Natural killer cell (primary cell): ENCODE measurements at regions not wholly inside any gene's neighbourhood (a gene's known extent, or its start where the extent isn't known, plus 50 kb on each side); places are given as distances from the start of the nearest gene placed in this dataset.

ENCODE experiments used
- ATAC-seq, 3 donors: fragments of 150-1000 bp in 2 of 3; fragments of 200-7000 bp in 1 of 3; cut with Tn5 transposase; 1 replicate in 1 of 3; 2 replicates in 2 of 3; pipeline ENCODE4 v1.10.0; 2021; ENCODE audit warnings: mild to moderate bottlenecking in 2 of 3, moderate library complexity in 2 of 3
- DNase-seq, 2 donors: peaks; one replicate each; pipeline versions ENCODE4 v3.0.0 to v3.0.0-alpha.2; 2013 to 2021; ENCODE audit warnings: mixed read lengths in 1 of 2
- H3K27ac ChIP-seq: one replicate; pipeline ENCODE4 v1.5.1; 2013; ENCODE audit warnings: mild to moderate bottlenecking, low read length
- H3K27me3 ChIP-seq: one replicate; pipeline ENCODE4 v1.6.1; 2013; ENCODE audit warnings: low read length; ENCODE audit not compliant: control insufficient read depth, insufficient read depth
- H3K36me3 ChIP-seq: one replicate; pipeline ENCODE4 v1.6.1; 2013; ENCODE audit warnings: low read length; ENCODE audit not compliant: control insufficient read depth, insufficient read depth
- H3K4me1 ChIP-seq: one replicate; pipeline ENCODE4 v1.6.1; 2013; ENCODE audit warnings: low read length; ENCODE audit not compliant: control insufficient read depth, insufficient read depth
- H3K4me3 ChIP-seq: one replicate; pipeline ENCODE4 v1.5.1; 2013; ENCODE audit warnings: low read length
- H3K9me3 ChIP-seq: one replicate; pipeline ENCODE4 v1.6.1; 2013; ENCODE audit warnings: low read length; ENCODE audit not compliant: control insufficient read depth, insufficient read depth
- H3K27ac Mint-ChIP-seq, 2 donors: one replicate each; pipeline ENCODE4 v1.8.0; 2022; ENCODE audit warnings: mild to moderate bottlenecking in 2 of 2, mixed read lengths in 2 of 2, moderate library complexity in 1 of 2
- H3K27me3 Mint-ChIP-seq, 2 donors: one replicate each; pipeline ENCODE4 v1.8.0; 2022; ENCODE audit warnings: low read depth in 2 of 2, mixed read lengths in 2 of 2
- H3K36me3 Mint-ChIP-seq: one replicate; pipeline ENCODE4 v1.8.0; 2022; ENCODE audit warnings: mixed read lengths
- H3K4me1 Mint-ChIP-seq, 2 donors: one replicate each; pipeline ENCODE4 v1.8.0; 2022; ENCODE audit warnings: mixed read lengths in 2 of 2
- H3K4me3 Mint-ChIP-seq: one replicate; pipeline ENCODE4 v1.8.0; 2022; ENCODE audit warnings: mild to moderate bottlenecking, moderate library complexity, mixed read lengths
- H3K9me3 Mint-ChIP-seq, 2 donors: one replicate each; pipeline ENCODE4 v1.8.0; 2022; ENCODE audit warnings: mixed read lengths in 2 of 2
- CTCF ChIP-seq: fragments of 200-600 bp; IDR thresholded peaks from one replicate; pipeline ENCODE4 v1.8.0; 2022; ENCODE audit warnings: antibody characterized with exemption
- WGBS: methylation state at CpG from one replicate; pipeline ENCODE4 v1.1.7; 2013; ENCODE audit warnings: missing lambda C conversion rate; ENCODE audit not compliant: insufficient coverage; 5-methylcytosine and 5-hydroxymethylcytosine counted together
- intact Hi-C: fragments of 100-400 bp; cut with micrococcal nuclease; formaldehyde crosslinking; loops from one replicate; pipeline ENCODE4 v1.14.2; 2022

- Histone ChIP-seq H3K36me3 (no peaks in the 10 kb centered on the region), H3K27ac (no peak overlapping the region), H3K9me3 (no peaks in the 10 kb centered on the region), H3K4me1 (peaks cover 22% of the 10 kb centered on the region), H3K4me3 (no peak overlapping the region), H3K27me3 (no peaks in the 10 kb centered on the region)
- Mint-ChIP-seq H3K4me1 (peaks cover 12 to 14% of the 10 kb centered on the region in 2 donors), H3K27ac (peak overlapping the region in 1 of 2 donors; percentile 57), H3K27me3 (peaks cover 0 to 2% of the 10 kb centered on the region in 2 donors), H3K9me3 (no peaks in the 10 kb centered on the region), H3K4me3 (no peak overlapping the region), H3K36me3 (no peaks in the 10 kb centered on the region)
- 91% methylated on average over 27 of the region's 27 CpGs for WGBS
- no peak for TF ChIP-seq CTCF
- intact Hi-C loops = loop anchor here (5.0 kb wide), 1 partner anchor 1238 kb away; no protein-coding TSS in a partner anchor
- no peak for DNase-seq
- ATAC-seq = no peak
These were observed 77.1 kb upstream of the PRR5 start for GRCh38 chr22:44624689-44625420.

GRCh38 chr22:44623771-44624510 is 78.1 kb upstream of the PRR5 start:
- Mint-ChIP-seq H3K27me3 (peaks cover 0 to 2% of the 10 kb centered on the region in 2 donors), H3K4me1 (peaks cover 11 to 12% of the 10 kb centered on the region in 2 donors), H3K9me3 (no peaks in the 10 kb centered on the region), H3K4me3 (no peak overlapping the region), H3K27ac (peak overlapping the region; percentile 41 to 57), H3K36me3 (no peaks in the 10 kb centered on the region)
- DNase-seq (peak in 1 of 2 donors; percentile 55), ATAC-seq (no peak)
- Histone ChIP-seq H3K27ac (no peak overlapping the region), H3K4me3 (no peak overlapping the region), H3K4me1 (peaks cover 28% of the 10 kb centered on the region), H3K27me3 (no peaks in the 10 kb centered on the region), H3K9me3 (no peaks in the 10 kb centered on the region), H3K36me3 (no peaks in the 10 kb centered on the region)
- intact Hi-C loops = no loop called here
- no peak for TF ChIP-seq CTCF
- WGBS = 77% methylated on average over 24 of the region's 24 CpGs

- Mint-ChIP-seq H3K4me3 (no peak overlapping the region), H3K27ac (peak overlapping the region in 1 of 2 donors; percentile 57), H3K27me3 (peaks cover 0 to 2% of the 10 kb centered on the region in 2 donors), H3K9me3 (no peaks in the 10 kb centered on the region), H3K4me1 (peaks cover 11 to 12% of the 10 kb centered on the region in 2 donors), H3K36me3 (no peaks in the 10 kb centered on the region)
- WGBS = 78% methylated on average over 11 of the region's 11 CpGs
- no peak for DNase-seq
- H3K27ac ChIP-seq = no peak overlapping the region
- H3K36me3 ChIP-seq = no peaks in the 10 kb centered on the region
- no peak overlapping the region for H3K4me3 ChIP-seq
- no peak for ATAC-seq
- no peaks in the 10 kb centered on the region for H3K27me3 ChIP-seq
- no peak for TF ChIP-seq CTCF
- H3K9me3 ChIP-seq = no peaks in the 10 kb centered on the region
- H3K4me1 ChIP-seq = peaks cover 28% of the 10 kb centered on the region
- intact Hi-C loops = no loop called here
These were observed 79.3 kb upstream of the PRR5 start for GRCh38 chr22:44622679-44623078.
